Prostate gland (tissue), 2 donors: ENCODE measurements at regions not wholly inside any gene's neighbourhood (a gene's known extent, or its start where the extent isn't known, plus 50 kb on each side); places are given as distances from the start of the nearest gene placed in this dataset.
"Not testable (repeated sequence)": the region's sequence is repeated elsewhere in the genome, so short reads cannot be mapped to it uniquely, and the experiment has no call there.

Experiments used
- DNase-seq: peaks from one replicate; pipeline ENCODE4 v3.0.0-alpha.2; 2019; ENCODE audit warnings: low spot score
- H3K27ac ChIP-seq, 2 donors: fragments of 200-600 bp; sonication (generic); 2 replicates each; pipeline ENCODE4 v1.5.1; 2017 to 2019
- H3K27me3 ChIP-seq: fragments of 200-600 bp; sonication (generic); replicated peaks from 2 replicates; pipeline ENCODE4 v1.5.1; 2019; ENCODE audit not compliant: insufficient read depth
- H3K36me3 ChIP-seq, 2 donors: fragments of 200-600 bp; sonication (generic); 1 replicate in 1 of 2; 2 replicates in 1 of 2; pipeline versions ENCODE4 v1.5.1 to v1.8.1; 2017 to 2019
- H3K4me1 ChIP-seq: fragments of 200-600 bp; sonication (generic); replicated peaks from 2 replicates; pipeline ENCODE4 v1.5.1; 2019
- H3K4me3 ChIP-seq, 2 donors: fragments of 200-600 bp; sonication (generic); 2 replicates each; pipeline ENCODE4 v1.5.1; 2017 to 2019
- H3K9me3 ChIP-seq: fragments of 200-600 bp; sonication (generic); 2 replicates; pipeline ENCODE4 v1.5.1; 2017
- POLR2A ChIP-seq: fragments of 450-650 bp; IDR thresholded peaks from one replicate; pipeline ENCODE4 v1.6.1; 2016; ENCODE audit warnings: antibody characterized with exemption, mild to moderate bottlenecking
- POLR2AphosphoS5 ChIP-seq: sonication (generic); formaldehyde crosslinking; IDR thresholded peaks from one replicate; pipeline ENCODE4 v1.6.1; 2017; ENCODE audit warnings: antibody characterized with exemption
- WGBS: methylation state at CpG from one replicate; pipeline ENCODE4 v1.1.5; 2018; 5-methylcytosine and 5-hydroxymethylcytosine counted together
- intact Hi-C: fragments of 100-400 bp; cut with DNase I; formaldehyde crosslinking; loops from one replicate; pipeline ENCODE4 v1.14.2; 2022
- TF ChIP-seq, protein P1 (sequence below), 4 experiments: fragments of 200-600 bp in 2 of 4; fragments of 450-650 bp in 2 of 4; sonication (generic) in 2 of 4; IDR thresholded peaks; 1 replicate in 3 of 4; 2 replicates in 1 of 4; pipeline ENCODE4 v1.5.1; 2016 to 2019; ENCODE audit warnings: antibody characterized with exemption in 4 of 4, mild to moderate bottlenecking in 2 of 4, moderate library complexity in 2 of 4

DNA sequence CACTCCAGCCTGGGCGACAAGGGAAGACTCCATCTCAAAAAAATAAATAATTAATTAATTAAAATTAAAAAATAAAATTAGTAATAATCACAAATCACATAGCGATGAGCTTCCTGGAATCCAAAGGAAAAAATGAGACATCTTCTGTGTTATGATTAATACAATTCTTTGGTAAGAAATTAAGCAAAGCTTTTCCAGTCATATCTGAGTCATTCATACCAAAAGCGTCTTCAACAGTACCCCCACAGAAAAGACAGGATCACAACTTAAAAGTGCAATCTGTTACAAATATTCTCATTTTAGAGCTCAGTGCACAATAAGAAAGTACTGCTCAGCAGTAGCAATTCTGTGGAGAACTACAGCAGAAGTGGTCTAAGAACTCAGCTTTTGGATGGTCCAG is 168.5 kb upstream of the MXRA5 start:
- H3K4me3 ChIP-seq: no peak overlapping the region
- 87% methylated on average over 3 of the region's 3 CpGs for whole genome bisulfite sequencing
- no peaks in the 10 kb centered on the region for H3K27me3 ChIP-seq
- no peak overlapping the region for H3K27ac ChIP-seq
- intact Hi-C loops: no loop called here
- no peak for DNase-seq
- no peaks in the 10 kb centered on the region for H3K4me1 ChIP-seq
- no peaks in the 10 kb centered on the region for H3K36me3 ChIP-seq
- no peaks in the 10 kb centered on the region for H3K9me3 ChIP-seq
- TF ChIP-seq, protein P1, sequence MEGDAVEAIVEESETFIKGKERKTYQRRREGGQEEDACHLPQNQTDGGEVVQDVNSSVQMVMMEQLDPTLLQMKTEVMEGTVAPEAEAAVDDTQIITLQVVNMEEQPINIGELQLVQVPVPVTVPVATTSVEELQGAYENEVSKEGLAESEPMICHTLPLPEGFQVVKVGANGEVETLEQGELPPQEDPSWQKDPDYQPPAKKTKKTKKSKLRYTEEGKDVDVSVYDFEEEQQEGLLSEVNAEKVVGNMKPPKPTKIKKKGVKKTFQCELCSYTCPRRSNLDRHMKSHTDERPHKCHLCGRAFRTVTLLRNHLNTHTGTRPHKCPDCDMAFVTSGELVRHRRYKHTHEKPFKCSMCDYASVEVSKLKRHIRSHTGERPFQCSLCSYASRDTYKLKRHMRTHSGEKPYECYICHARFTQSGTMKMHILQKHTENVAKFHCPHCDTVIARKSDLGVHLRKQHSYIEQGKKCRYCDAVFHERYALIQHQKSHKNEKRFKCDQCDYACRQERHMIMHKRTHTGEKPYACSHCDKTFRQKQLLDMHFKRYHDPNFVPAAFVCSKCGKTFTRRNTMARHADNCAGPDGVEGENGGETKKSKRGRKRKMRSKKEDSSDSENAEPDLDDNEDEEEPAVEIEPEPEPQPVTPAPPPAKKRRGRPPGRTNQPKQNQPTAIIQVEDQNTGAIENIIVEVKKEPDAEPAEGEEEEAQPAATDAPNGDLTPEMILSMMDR (IDR thresholded peaks at IDR 0.05): no peak
- TF ChIP-seq POLR2A (no peak), POLR2AphosphoS5 (no peak)

DNA sequence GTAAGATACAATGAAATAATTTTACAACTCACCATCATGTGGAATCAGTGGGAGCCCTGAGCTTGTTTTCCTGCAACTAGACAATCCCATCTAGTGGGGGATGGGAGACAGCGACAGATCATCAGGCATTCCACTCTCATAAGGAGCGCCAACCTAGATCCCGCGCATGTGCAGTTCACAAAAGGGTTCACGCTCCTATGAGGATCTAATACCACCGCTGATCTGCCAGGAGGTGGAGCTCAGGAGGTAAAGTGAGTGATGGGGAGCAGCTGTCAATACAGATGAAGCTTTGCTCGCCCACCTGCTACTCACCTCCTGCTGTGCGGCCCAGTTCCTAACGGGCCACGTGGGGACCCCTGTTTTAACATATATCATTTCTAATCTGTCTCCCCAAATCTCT is 165.7 kb upstream of the MXRA5 start:
- H3K27ac ChIP-seq, H3K4me1 ChIP-seq, H3K9me3 ChIP-seq, DNase-seq, H3K27me3 ChIP-seq, intact Hi-C loops, H3K36me3 ChIP-seq, H3K4me3 ChIP-seq: not testable (repeated sequence)
- WGBS: 63% methylated on average over 4 of the region's 10 CpGs

DNA sequence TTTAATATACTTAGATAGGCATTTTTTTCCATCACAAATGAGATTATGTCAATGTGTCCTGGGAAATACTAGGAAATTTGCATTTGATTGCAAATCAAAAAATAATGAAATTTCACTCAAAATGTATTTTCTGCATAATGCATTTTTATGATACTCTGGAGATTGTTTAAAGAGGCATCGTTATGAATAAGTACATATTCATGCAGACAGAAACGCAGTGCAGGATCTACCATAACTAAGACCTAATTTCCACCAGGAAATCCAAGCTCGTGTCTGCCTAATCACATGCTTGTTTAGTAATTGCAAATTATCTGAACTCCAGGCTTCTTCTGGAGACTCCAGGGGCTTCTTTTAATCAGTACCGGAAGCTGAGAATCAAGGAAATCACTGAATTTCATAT is 163.5 kb upstream of the MXRA5 start:
- intact Hi-C loops: no loop called here
- no peaks in the 10 kb centered on the region for H3K36me3 ChIP-seq
- no peak overlapping the region for H3K4me3 ChIP-seq
- no peak for DNase-seq
- no peak overlapping the region for H3K27ac ChIP-seq
- H3K27me3 ChIP-seq: no peaks in the 10 kb centered on the region
- no peak for TF ChIP-seq POLR2A
- no peak for TF ChIP-seq POLR2AphosphoS5
- TF ChIP-seq, protein P1 (IDR thresholded peaks at IDR 0.05): no peak
- H3K4me1 ChIP-seq: no peaks in the 10 kb centered on the region
- H3K9me3 ChIP-seq: no peaks in the 10 kb centered on the region
- WGBS: 78% methylated on average over 4 of the region's 4 CpGs

DNA sequence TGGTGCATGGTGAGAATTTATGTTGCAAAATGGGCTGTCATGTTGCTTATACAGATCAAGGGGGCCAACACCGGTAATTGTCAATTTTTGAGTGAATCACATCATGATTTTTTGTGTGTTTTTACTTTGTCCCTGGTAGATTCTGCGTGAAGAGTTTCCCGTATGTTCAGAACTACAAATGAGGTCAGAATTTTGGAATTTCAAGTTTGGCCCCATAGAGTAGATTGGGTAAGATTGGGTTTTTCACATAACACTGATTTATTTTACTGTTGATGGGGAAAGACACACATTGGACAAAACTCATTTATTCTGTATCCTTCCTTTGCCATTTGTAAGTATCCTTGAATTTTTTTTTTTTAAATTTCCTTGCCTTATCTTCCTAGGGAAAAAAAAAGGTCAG is 158.5 kb upstream of the MXRA5 start:
- Histone ChIP-seq H3K4me3 (no peak overlapping the region), H3K4me1 (no peaks in the 10 kb centered on the region), H3K36me3 (no peaks in the 10 kb centered on the region), H3K27me3 (no peaks in the 10 kb centered on the region), H3K27ac (no peak overlapping the region), H3K9me3 (no peaks in the 10 kb centered on the region)
- no peak for DNase-seq
- TF ChIP-seq POLR2A (no peak), POLR2AphosphoS5 (no peak)
- TF ChIP-seq, protein P1 (IDR thresholded peaks at IDR 0.05): no peak
- WGBS: 94% methylated on average over 3 of the region's 3 CpGs
- intact Hi-C loops: no loop called here

DNA sequence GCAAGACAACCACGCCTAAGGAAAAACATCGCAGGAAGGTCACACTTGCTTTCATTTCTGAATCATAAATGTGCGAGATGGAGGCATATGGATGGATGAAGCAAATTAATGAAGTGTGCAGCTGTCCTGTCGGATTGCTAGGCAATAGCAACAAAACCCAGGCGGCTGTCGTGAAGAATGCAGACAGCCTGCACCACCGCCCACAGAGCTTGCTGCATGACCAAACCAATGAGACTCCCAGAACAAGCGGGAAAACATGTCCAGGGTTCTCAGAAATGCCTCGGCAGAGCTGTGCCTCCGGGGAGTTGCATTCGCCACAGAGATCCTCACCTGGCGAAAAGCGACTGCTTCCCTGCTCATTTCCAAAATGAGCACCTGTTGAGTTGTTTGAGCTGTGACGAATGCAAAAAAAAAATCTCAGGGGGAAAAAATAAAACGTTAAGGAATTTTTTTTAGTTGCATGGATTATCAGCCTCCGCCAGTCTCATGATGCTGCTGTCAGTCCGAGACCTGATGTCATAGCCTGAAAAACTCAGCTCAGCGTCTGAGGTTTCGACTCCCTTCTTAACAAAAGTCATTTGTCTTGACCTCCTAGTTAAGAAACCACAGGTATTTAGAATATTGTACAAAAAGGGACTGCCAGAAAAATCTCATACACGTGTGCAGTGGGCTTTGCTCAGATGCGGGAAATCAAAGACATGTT is 155.5 kb upstream of the MXRA5 start:
- Histone ChIP-seq H3K9me3 (no peaks in the 10 kb centered on the region), H3K27me3 (no peaks in the 10 kb centered on the region), H3K4me1 (no peaks in the 10 kb centered on the region), H3K4me3 (no peak overlapping the region), H3K36me3 (no peaks in the 10 kb centered on the region), H3K27ac (no peak overlapping the region)
- WGBS: 56% methylated on average over 20 of the region's 21 CpGs
- no peak for TF ChIP-seq POLR2A
- no peak for TF ChIP-seq POLR2AphosphoS5
- TF ChIP-seq, protein P1 (IDR thresholded peaks at IDR 0.05): no peak
- intact Hi-C loops: no loop called here
- peak; percentile 3 for DNase-seq

DNA sequence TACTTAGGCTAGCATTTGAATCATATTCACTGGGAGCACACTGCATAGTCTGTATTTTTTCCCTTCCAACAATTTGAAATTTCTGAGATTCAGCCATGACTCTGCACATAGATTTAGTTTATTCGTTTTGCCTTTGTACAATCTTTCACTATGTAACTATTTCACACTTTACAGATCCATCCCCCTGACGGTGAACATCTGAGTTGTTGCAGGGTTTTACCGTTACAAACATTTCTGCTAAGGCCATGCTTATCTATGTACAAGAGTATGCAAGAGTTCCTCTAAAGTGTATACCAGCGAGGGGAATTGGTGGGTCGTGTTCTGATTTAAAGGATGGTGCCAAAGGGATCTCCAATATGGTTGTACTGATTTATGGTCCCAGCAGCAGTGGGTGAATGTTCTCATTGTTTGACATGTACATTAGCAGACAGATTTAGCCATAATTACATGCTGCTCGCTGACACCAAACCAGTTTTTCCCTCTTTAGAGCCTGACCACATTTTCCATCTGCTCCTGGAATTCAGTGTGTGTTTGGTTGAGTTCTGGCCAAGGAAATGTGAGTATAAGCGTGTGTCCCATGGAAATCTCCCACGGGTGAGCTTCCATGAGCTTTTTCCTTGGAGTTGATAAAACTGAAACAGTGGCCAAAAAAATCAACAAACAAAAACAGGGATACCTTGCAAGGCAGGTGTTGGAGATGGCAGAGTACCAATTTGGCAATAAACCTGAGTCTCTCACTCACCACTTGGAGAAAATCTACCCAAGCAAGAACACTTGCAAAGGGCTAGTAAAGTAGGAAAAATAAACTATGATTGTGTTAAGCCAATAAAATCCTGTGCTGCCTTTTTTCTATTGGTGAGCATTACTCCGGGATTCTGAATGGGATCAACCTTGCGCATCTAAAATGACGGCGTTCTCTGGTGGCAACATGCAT is 149.7 kb upstream of the MXRA5 start:
- WGBS: 25% methylated on average over 12 of the region's 12 CpGs
- H3K4me1 ChIP-seq, DNase-seq, H3K27ac ChIP-seq, intact Hi-C loops, H3K9me3 ChIP-seq, H3K27me3 ChIP-seq, H3K36me3 ChIP-seq, H3K4me3 ChIP-seq: not testable (repeated sequence)
